GM10248 (cell line): ENCODE measurements at regions not wholly inside any gene's neighbourhood (a gene's known extent, or its start where the extent isn't known, plus 50 kb on each side); places are given as distances from the start of the nearest gene placed in this dataset.
"Not testable (repeated sequence)": the region's sequence is repeated elsewhere in the genome, so short reads cannot be mapped to it uniquely, and the experiment has no call there.

Source experiments
- CTCF ChIA-PET: fragments of 300-600 bp; sonication (Branson Sonifier 250); formaldehyde crosslinking; extraction: SDS; loops from one replicate; lab custom pipeline; 2021; ENCODE audit warnings: antibody characterized with exemption; lab: Yijun Ruan, JAX
- POLR2A ChIA-PET: fragments of 350-650 bp; sonication (Branson Sonifier 250); formaldehyde crosslinking; extraction: SDS; loops from one replicate; lab custom pipeline; 2020; ENCODE audit warnings: antibody characterized with exemption; lab: Yijun Ruan, JAX
- DNase-seq: peaks from one replicate; pipeline ENCODE4 v3.0.0; 2012; ENCODE audit errors: extremely low spot score
- CTCF ChIP-seq: IDR thresholded peaks from 2 replicates; pipeline ENCODE4 v1.5.1; 2012; ENCODE audit warnings: mild to moderate bottlenecking, low read depth; ENCODE audit errors: extremely low read depth, missing control alignments, control extremely low read depth

GRCh38 chr4:72935462-72935861 lies 134.1 kb downstream of the COX18 start:
- no peak for DNase-seq

DNA sequence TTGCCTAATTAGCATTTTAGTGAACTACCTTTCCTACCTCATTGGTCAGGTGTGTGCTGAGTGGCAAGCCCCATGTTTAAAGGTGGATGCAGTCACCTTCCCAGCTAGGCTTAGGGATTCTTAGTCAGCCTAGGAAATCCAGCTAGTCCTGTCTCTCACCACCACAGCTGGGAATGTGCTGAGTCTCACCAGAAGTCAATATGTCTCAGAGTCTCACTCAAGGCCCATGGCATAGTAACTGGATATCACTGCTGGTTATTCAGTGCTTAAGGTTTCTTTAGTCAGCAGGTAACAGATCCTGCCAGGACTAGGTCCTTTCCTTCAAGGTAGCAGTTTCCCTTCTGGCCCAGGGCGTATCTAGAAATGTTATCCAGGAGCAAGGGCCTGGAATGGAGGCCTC lies 136.5 kb downstream of the COX18 start:
- POLR2A ChIA-PET = no interaction called here
- no peak for TF ChIP-seq CTCF
- DNase-seq = no peak
- CTCF ChIA-PET = no interaction called here

More at GRCh38 chr4:72935462-72935861, 134.1 kb downstream of the COX18 start:
- ChIA-PET POLR2A (no interaction called here), CTCF (interaction anchor here (0.7 to 1.5 kb wide), 5 partner anchors 9 to 33 kb away, joined by 3 read pairs; no protein-coding TSS in a partner anchor)
- TF ChIP-seq CTCF = no peak

DNA sequence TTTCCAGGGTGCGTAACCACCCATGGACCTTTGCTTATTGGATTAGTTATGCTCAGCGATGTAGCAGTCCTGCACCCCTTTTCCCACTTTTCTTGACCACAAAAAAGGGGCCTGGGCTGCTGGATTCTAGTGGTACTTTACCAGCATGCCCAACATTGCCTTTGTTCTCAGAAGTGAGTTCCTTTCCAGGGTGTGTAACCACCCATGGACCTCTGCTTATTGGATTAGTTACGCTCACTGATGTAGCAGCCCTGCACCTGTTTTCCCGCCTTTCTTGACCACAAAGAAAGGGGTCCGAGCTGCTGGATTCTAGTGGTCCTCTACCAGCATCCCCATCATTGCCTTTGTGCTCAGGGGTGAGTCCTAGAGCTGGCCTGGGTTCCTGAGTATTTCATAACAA lies 138.2 kb downstream of the COX18 start:
- ChIA-PET CTCF (no interaction called here), POLR2A (no interaction called here)
- no peak for DNase-seq
- no peak for TF ChIP-seq CTCF

- POLR2A ChIA-PET, CTCF ChIA-PET, DNase-seq: not testable (repeated sequence)
These were observed 139.8 kb downstream of the COX18 start for GRCh38 chr4:72929596-72930274.

DNA sequence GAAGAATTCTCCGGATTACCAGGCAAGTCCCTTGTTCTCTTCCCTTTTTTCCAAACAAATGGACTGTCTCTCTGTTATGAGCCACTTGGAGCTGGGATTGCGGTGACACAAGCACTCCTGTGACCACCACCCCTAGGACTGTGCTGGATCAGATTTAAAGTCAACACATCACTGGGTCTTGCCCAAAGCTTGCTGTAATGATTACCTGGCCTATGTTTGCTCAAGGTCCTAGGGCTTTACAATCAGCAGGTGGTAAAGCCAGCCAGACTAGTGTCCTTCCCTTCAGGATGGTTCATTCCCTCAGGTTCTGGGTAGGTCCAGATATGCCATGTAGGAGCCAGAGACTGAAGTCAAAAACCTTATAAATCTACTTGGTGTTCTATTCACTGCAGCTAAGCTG lies 144.7 kb downstream of the COX18 start:
- DNase-seq = no peak
- POLR2A ChIA-PET = no interaction called here
- TF ChIP-seq CTCF = no peak
- CTCF ChIA-PET = interaction anchor here (1.6 kb wide), 1 partner anchor 11 kb away, joined by 3 read pairs; no protein-coding TSS in a partner anchor

- DNase-seq = no peak
- CTCF ChIA-PET = no interaction called here
- no peak for TF ChIP-seq CTCF
- POLR2A ChIA-PET = no interaction called here
These were observed 149.6 kb downstream of the COX18 start for GRCh38 chr4:72919937-72920336.

DNA sequence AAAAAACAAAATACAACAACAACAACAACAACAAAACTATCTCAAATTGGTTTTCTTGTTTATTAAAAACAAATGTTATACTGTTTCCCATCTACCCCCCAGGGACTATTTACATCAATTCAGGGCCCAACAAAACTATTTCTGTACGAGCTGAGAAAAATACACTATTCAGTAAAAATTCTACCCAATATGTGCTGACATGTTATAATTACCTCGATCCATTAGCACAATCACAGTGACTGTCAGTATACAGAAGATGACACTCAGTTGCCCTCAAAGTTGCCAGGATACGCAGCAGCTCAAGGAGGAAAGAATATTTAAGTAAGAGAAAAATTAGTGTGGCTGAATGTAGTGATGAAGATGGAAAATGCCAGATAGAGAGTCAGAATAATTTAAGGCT lies 150.1 kb downstream of the COX18 start:
- DNase-seq = no peak
- TF ChIP-seq CTCF = no peak
- CTCF ChIA-PET = interaction anchor here (1.0 kb wide), 1 partner anchor 38 kb away, joined by 3 read pairs; no protein-coding TSS in a partner anchor
- POLR2A ChIA-PET = no interaction called here
